Body of pancreas (tissue), 4 donors: ENCODE measurements at regions not wholly inside any gene's neighbourhood (a gene's known extent, or its start where the extent isn't known, plus 50 kb on each side); places are given as distances from the start of the nearest gene placed in this dataset.

Source experiments
- ATAC-seq: fragments of 150-250 bp; one replicate; pipeline ENCODE4 v1.9.1; 2016
- DNase-seq, 4 donors: peaks; one replicate each; pipeline ENCODE4 v3.0.0-alpha.2; 2019
- H3K27ac ChIP-seq, 4 donors: fragments of 200-600 bp; sonication (generic); 1 replicate in 3 of 4; 2 replicates in 1 of 4; pipeline versions ENCODE4 v1.5.1 to v1.6.1; 2016 to 2019; ENCODE audit warnings: mild to moderate bottlenecking in 1 of 4, mixed read lengths in 1 of 4, moderate library complexity in 1 of 4
- H3K27me3 ChIP-seq, 2 donors: fragments of 200-600 bp; sonication (generic); one replicate each; pipeline ENCODE4 v1.6.0; 2016; ENCODE audit warnings: mild to moderate bottlenecking in 1 of 2
- H3K36me3 ChIP-seq, 2 donors: fragments of 200-600 bp; sonication (generic); replicated peaks in 1 of 2; 2 replicates each; pipeline ENCODE4 v1.5.1; 2016; ENCODE audit warnings: low read depth in 2 of 2; ENCODE audit not compliant: insufficient read depth in 1 of 2
- H3K4me1 ChIP-seq: fragments of 200-600 bp; sonication (generic); one replicate; pipeline ENCODE4 v1.6.0; 2016
- H3K4me3 ChIP-seq, 2 donors: fragments of 200-600 bp; sonication (generic); 1 replicate in 1 of 2; 2 replicates in 1 of 2; pipeline ENCODE4 v1.5.1; 2016 to 2019
- H3K9me3 ChIP-seq, 3 donors: fragments of 200-600 bp; sonication (generic); 1 replicate in 2 of 3; 2 replicates in 1 of 3; pipeline ENCODE4 v1.5.1; 2016
- CTCF ChIP-seq, 7 experiments: fragments of 450-650 bp in 4 of 7; fragments of 200-600 bp in 3 of 7; sonication (generic) in 3 of 7; IDR thresholded peaks; one replicate each; pipeline ENCODE4 v1.5.1; 2016 to 2019; ENCODE audit warnings: antibody characterized with exemption in 7 of 7
- POLR2A ChIP-seq, 3 donors: fragments of 450-650 bp; IDR thresholded peaks; one replicate each; pipeline ENCODE4 v1.6.1; 2016; ENCODE audit warnings: antibody characterized with exemption in 3 of 3, mild to moderate bottlenecking in 2 of 3
- WGBS, 2 donors: methylation state at CpG; one replicate each; pipeline ENCODE4 v1.1.5; 2017; 5-methylcytosine and 5-hydroxymethylcytosine counted together
- intact Hi-C: fragments of 100-400 bp; cut with DNase I; formaldehyde crosslinking; loops from one replicate; pipeline ENCODE4 v1.15.1; 2023

GRCh38 chr14:43031598-43031997, 1424.9 kb downstream of the LRFN5 start:
- DNase-seq = no peak
- H3K27ac ChIP-seq = no peak overlapping the region
- H3K36me3 ChIP-seq = no peaks in the 10 kb centered on the region
- ATAC-seq = no peak
- no peaks in the 10 kb centered on the region for H3K4me1 ChIP-seq
- H3K9me3 ChIP-seq = no peaks in the 10 kb centered on the region
- no peaks in the 10 kb centered on the region for H3K27me3 ChIP-seq
- no peak overlapping the region for H3K4me3 ChIP-seq
- intact Hi-C loops = no loop called here
- TF ChIP-seq POLR2A (IDR thresholded peaks at IDR 0.05) (no peak), CTCF (IDR thresholded peaks at IDR 0.05) (no peak)

GRCh38 chr14:43022094-43022800, 1415.6 kb downstream of the LRFN5 start:
- TF ChIP-seq POLR2A (IDR thresholded peaks at IDR 0.05) (no peak), CTCF (IDR thresholded peaks at IDR 0.05) (no peak)
- intact Hi-C loops = no loop called here
- H3K36me3 ChIP-seq = no peaks in the 10 kb centered on the region
- no peak overlapping the region for H3K27ac ChIP-seq
- no peaks in the 10 kb centered on the region for H3K27me3 ChIP-seq
- 33 to 47% methylated on average over 1 of the region's 1 CpG for WGBS, 2 donors
- ATAC-seq (no peak), DNase-seq (no peak)
- no peaks in the 10 kb centered on the region for H3K4me1 ChIP-seq
- H3K4me3 ChIP-seq = no peak overlapping the region
- H3K9me3 ChIP-seq = no peaks in the 10 kb centered on the region

- intact Hi-C loops = no loop called here
- no peak overlapping the region for H3K27ac ChIP-seq
- H3K27me3 ChIP-seq = no peaks in the 10 kb centered on the region
Measured at GRCh38 chr14:43019826-43020225, 1413.2 kb downstream of the LRFN5 start.

GRCh38 chr14:43014338-43014737, 1407.7 kb downstream of the LRFN5 start:
- no peak overlapping the region for H3K4me3 ChIP-seq
- ATAC-seq (no peak), DNase-seq (no peak)
- H3K9me3 ChIP-seq = no peaks in the 10 kb centered on the region
- 52 to 62% methylated on average over 1 of the region's 1 CpG for WGBS, 2 donors
- H3K27me3 ChIP-seq = no peaks in the 10 kb centered on the region
- no peak overlapping the region for H3K27ac ChIP-seq
- intact Hi-C loops = no loop called here
- H3K4me1 ChIP-seq = no peaks in the 10 kb centered on the region
- TF ChIP-seq POLR2A (IDR thresholded peaks at IDR 0.05) = no peak
- no peak for TF ChIP-seq CTCF (IDR thresholded peaks at IDR 0.05)
- H3K36me3 ChIP-seq = no peaks in the 10 kb centered on the region

More at GRCh38 chr14:43019826-43020225, 1413.2 kb downstream of the LRFN5 start:
- Histone ChIP-seq H3K4me3 (no peak overlapping the region), H3K4me1 (no peaks in the 10 kb centered on the region), H3K9me3 (no peaks in the 10 kb centered on the region), H3K36me3 (no peaks in the 10 kb centered on the region)
- DNase-seq (no peak), ATAC-seq (no peak)
- TF ChIP-seq POLR2A (IDR thresholded peaks at IDR 0.05) = no peak
- no peak for TF ChIP-seq CTCF (IDR thresholded peaks at IDR 0.05)

GRCh38 chr14:43012817-43013216, 1406.1 kb downstream of the LRFN5 start:
- no peak for TF ChIP-seq CTCF (IDR thresholded peaks at IDR 0.05)
- TF ChIP-seq POLR2A (IDR thresholded peaks at IDR 0.05) = no peak
- no peaks in the 10 kb centered on the region for H3K4me1 ChIP-seq
- intact Hi-C loops = no loop called here
- H3K36me3 ChIP-seq = no peaks in the 10 kb centered on the region
- H3K4me3 ChIP-seq = no peak overlapping the region
- WGBS, 2 donors = 73% methylated on average over 1 of the region's 1 CpG
- no peaks in the 10 kb centered on the region for H3K27me3 ChIP-seq
- DNase-seq = no peak
- ATAC-seq = no peak
- H3K27ac ChIP-seq = no peak overlapping the region
- H3K9me3 ChIP-seq = no peaks in the 10 kb centered on the region
